ENCODE measurements at regions not wholly inside any gene's neighbourhood (a gene's known extent, or its start where the extent isn't known, plus 50 kb on each side); places are given as distances from the start of the nearest gene placed in this dataset.

DNA sequence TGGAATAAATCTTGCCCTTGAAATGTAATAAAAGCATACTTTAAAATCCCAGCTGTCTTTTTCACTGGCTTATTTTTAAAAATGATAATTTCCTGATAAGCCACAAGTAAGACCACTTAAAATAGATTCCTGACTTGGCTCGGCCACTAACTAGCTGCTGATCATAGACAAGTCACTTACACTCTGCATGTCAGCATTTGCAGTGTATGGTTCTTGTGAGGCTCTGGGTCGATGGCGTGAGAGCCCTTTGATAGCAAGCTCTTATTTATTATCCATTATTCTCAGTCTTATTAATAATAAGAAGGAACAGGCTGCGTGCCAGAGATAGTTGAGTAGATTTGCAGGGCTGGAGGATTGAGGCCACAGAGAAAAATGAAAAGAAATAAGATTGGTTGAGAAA lies 110.7 kb upstream of the IL12B start:
- TF ChIP-seq EZH2 (optimal IDR thresholded peaks at IDR 0.05; ENCODE audit: low read depth, low read length) = no peak
- TF ChIP-seq, protein P1, sequence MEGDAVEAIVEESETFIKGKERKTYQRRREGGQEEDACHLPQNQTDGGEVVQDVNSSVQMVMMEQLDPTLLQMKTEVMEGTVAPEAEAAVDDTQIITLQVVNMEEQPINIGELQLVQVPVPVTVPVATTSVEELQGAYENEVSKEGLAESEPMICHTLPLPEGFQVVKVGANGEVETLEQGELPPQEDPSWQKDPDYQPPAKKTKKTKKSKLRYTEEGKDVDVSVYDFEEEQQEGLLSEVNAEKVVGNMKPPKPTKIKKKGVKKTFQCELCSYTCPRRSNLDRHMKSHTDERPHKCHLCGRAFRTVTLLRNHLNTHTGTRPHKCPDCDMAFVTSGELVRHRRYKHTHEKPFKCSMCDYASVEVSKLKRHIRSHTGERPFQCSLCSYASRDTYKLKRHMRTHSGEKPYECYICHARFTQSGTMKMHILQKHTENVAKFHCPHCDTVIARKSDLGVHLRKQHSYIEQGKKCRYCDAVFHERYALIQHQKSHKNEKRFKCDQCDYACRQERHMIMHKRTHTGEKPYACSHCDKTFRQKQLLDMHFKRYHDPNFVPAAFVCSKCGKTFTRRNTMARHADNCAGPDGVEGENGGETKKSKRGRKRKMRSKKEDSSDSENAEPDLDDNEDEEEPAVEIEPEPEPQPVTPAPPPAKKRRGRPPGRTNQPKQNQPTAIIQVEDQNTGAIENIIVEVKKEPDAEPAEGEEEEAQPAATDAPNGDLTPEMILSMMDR (IDR thresholded peaks at IDR 0.05; ENCODE audit: low read length) = no peak
- TF ChIP-seq EZH2phosphoT487 (IDR thresholded peaks at IDR 0.05; ENCODE audit: low read length) = no peak
